HG02870 (cell line): ENCODE measurements at regions not wholly inside any gene's neighbourhood (a gene's known extent, or its start where the extent isn't known, plus 50 kb on each side); places are given as distances from the start of the nearest gene placed in this dataset.
"Not testable (repeated sequence)": the region's sequence is repeated elsewhere in the genome, so short reads cannot be mapped to it uniquely, and the experiment has no call there.

Experiments
- ATAC-seq: cut with Tn5 transposase; IDR thresholded peaks from one replicate; pipeline ENCODE4 v1.9.1; 2021; ENCODE audit warnings: mild to moderate bottlenecking, moderate library complexity; ENCODE audit not compliant: unreplicated experiment

GRCh38 chr13:83162493-83162892 is 719.8 kb downstream of the SLITRK1 start:
- no peak for ATAC-seq

- no peak for ATAC-seq
These were observed 728.4 kb downstream of the SLITRK1 start for GRCh38 chr13:83153848-83154247.

- no peak for ATAC-seq
These were observed 731.0 kb downstream of the SLITRK1 start for GRCh38 chr13:83151308-83151660.

GRCh38 chr13:83150616-83151307 is 731.5 kb downstream of the SLITRK1 start:
- ATAC-seq, result no peak

GRCh38 chr13:83136660-83137059 is 745.6 kb downstream of the SLITRK1 start:
- no peak for ATAC-seq

- no peak for ATAC-seq
These were observed 756.5 kb downstream of the SLITRK1 start for GRCh38 chr13:83125791-83126190.

- no peak for ATAC-seq
These were observed 760.4 kb downstream of the SLITRK1 start for GRCh38 chr13:83121896-83122295.

GRCh38 chr13:83117046-83117445 is 765.2 kb downstream of the SLITRK1 start:
- no peak for ATAC-seq

GRCh38 chr13:83101574-83102247 is 780.6 kb downstream of the SLITRK1 start:
- not testable (repeated sequence) for ATAC-seq

- no peak for ATAC-seq
These were observed 782.0 kb downstream of the SLITRK1 start for GRCh38 chr13:83100237-83100636.

- no peak for ATAC-seq
These were observed 793.4 kb downstream of the SLITRK1 start for GRCh38 chr13:83088858-83089257.

- no peak for ATAC-seq
These were observed 795.3 kb downstream of the SLITRK1 start for GRCh38 chr13:83086948-83087347.

- ATAC-seq, result no peak
These were observed 796.2 kb downstream of the SLITRK1 start for GRCh38 chr13:83086088-83086487.

GRCh38 chr13:83085186-83085900 is 796.9 kb downstream of the SLITRK1 start:
- no peak for ATAC-seq

- ATAC-seq, result no peak
These were observed 804.8 kb downstream of the SLITRK1 start for GRCh38 chr13:83077499-83077898.

GRCh38 chr13:83073930-83074329 is 808.3 kb downstream of the SLITRK1 start:
- ATAC-seq, result not testable (repeated sequence)

GRCh38 chr13:83065108-83065507 is 817.2 kb downstream of the SLITRK1 start:
- ATAC-seq, result no peak

GRCh38 chr13:83057119-83057518 is 825.2 kb downstream of the SLITRK1 start:
- ATAC-seq, result no peak

GRCh38 chr13:83056269-83056668 is 826.0 kb downstream of the SLITRK1 start:
- no peak for ATAC-seq

- ATAC-seq, result no peak
These were observed 833.9 kb downstream of the SLITRK1 start for GRCh38 chr13:83048419-83048818.

- ATAC-seq, result no peak
These were observed 857.2 kb downstream of the SLITRK1 start for GRCh38 chr13:83024955-83025594.
